SIG-M5 treated with dmso at 0.1 percent for 504 hours (cell line): ENCODE measurements at regions not wholly inside any gene's neighbourhood (a gene's known extent, or its start where the extent isn't known, plus 50 kb on each side); places are given as distances from the start of the nearest gene placed in this dataset.
"Not testable (repeated sequence)": the region's sequence is repeated elsewhere in the genome, so short reads cannot be mapped to it uniquely, and the experiment has no call there.

Source experiments
- DNase-seq: peaks from one replicate; lab custom pipeline; 2025; ENCODE audit not compliant: unreplicated experiment; lab: John Stamatoyannopoulos, UW

GRCh38 chr12:124160097-124160756, 134.7 kb upstream of the RFLNA start:
- no peak for DNase-seq

- DNase-seq: not testable (repeated sequence)
These were observed 133.5 kb upstream of the RFLNA start for GRCh38 chr12:124161402-124161801.

GRCh38 chr12:124162151-124163110, 132.5 kb upstream of the RFLNA start:
- DNase-seq: no peak

DNA sequence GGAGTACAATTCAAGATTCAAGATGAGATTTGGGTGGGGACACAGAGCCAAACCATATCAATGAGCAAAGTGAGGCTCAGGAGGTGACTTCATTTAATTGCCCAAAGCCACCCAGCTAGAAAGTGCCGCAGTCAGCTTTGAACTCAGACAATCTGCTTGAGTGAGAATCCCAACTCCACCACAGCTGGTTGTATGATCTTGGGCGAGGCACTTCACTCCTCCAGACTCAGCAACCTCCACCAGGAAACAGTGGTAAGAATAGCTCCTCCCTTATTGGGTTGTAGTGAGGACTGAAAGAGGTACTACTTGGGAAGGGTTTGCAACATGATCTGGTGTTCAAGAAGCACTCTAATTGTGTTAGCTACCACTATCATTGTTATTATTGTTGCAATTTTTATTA, 129.2 kb upstream of the RFLNA start:
- no peak for DNase-seq

- no peak for DNase-seq
These were observed 127.8 kb upstream of the RFLNA start for GRCh38 chr12:124167141-124167540.

GRCh38 chr12:124168016-124168786, 126.7 kb upstream of the RFLNA start:
- no peak for DNase-seq

GRCh38 chr12:124169577-124170284, 125.2 kb upstream of the RFLNA start:
- no peak for DNase-seq

GRCh38 chr12:124170760-124171159, 124.1 kb upstream of the RFLNA start:
- no peak for DNase-seq

- DNase-seq: peak; percentile 12
These were observed 123.5 kb upstream of the RFLNA start for GRCh38 chr12:124171231-124171979.

GRCh38 chr12:124172636-124173035, 122.3 kb upstream of the RFLNA start:
- DNase-seq: no peak

DNA sequence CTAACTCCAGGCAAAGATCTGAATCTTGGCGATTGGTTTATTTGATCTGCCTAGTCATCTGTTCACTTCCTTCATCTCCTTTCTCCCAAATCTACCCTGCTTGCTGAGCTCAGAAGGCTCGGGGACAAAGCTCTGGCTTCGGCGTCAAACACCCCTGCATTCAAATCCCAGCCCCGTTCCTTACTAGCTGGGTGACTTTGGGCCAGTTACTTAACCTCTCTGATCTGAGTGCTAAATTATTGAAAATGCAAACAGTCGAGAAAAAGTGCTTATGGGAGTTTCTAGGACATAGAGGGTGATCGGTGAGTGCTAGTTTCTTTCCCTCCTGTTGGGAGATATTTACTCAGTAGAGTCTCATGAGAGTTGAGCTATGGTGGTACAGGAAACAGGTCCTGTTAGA, 121.2 kb upstream of the RFLNA start:
- no peak for DNase-seq

DNA sequence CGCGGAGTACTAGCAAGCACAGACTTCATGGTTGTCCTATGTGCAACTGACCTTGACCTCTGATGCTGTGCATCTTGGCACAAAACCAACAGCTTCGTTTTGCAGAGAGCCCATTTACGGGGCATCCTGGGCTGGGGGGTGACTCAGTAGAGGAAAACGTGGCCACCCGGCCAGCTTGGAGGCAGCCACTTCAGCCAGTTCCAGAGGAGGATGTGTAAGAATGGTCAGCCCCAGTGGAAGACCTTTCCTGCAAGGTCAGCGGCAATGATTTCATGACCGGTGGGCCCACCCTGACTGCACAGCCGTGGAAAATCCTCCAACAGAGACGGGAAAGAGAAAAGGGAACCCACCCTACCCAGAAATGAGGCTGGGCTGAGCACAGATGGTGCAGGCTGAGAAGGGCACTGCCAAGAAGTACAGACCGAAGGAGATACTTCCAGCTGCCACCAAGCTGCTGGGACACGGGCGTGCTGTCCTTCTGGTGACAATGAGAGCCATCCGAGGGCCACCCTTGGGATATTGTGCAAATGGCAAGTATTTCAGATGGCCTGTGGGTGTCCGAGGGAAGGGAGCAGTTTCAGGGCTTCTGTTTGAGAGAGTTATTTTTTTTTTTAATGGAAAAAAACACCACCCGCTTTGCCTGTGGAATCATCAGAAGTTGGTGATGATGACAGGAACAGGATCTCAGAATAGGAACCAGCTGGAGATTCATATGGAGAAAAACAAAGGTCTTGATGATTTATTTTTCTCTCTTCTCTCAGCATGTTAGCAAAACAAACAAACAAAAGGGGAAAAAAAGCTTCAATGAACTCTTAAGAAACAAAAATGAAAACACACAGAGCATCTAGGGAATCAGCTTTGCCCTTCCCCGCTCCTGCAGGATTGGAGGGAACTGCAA, 120.2 kb upstream of the RFLNA start:
- DNase-seq: no peak

- no peak for DNase-seq
These were observed 119.2 kb upstream of the RFLNA start for GRCh38 chr12:124175704-124176103.

DNA sequence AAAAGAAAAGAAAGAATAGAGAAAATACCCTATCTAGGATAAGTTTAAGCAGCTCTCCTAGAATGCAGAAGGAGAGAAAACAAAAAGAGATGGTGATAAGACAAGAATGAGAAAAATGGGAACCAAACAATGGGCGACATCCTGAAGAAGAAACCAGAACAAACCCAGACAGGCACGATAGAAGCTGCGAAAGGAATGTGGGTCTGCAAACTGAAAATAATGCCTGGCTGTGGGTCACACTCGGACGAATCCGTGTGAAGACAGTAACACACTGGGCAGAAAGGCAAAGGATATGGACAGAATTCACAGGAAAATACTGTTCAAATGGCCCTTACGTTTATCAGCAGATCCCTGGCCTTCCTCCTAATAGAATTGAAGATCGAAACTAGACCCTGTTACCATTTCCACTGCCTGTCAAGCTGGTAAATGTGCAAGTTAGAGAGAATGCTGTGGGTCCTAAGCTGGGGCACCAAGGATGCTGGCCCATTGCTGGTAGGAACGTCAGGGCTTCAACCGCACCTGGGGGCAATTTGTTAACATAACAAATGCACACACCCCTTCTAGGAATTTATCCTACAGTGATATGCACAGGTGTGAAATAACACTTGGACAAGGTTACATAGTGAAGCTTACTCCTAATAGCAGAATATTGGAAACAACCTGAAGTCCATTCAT, 117.5 kb upstream of the RFLNA start:
- DNase-seq: no peak

DNA sequence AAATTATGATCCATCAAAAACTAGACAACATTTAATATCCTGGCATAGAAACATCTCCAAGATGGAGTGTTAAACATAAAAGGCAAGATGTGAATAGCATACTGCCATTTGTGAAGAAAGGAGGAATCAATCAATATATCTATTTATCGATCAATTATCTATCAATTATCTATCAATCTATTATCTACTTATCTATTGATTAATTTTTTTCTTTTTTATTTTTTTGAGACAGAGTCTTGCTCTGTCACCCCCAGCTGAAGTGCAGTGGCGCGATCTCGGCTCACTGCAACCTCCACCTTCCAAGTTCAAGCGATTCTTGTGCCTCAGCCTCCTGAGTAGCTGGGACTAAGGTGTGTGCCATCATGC, 117.0 kb upstream of the RFLNA start:
- no peak for DNase-seq

- no peak for DNase-seq
These were observed 114.8 kb upstream of the RFLNA start for GRCh38 chr12:124179936-124180607.

GRCh38 chr12:124183172-124183571, 111.7 kb upstream of the RFLNA start:
- DNase-seq: no peak

- no peak for DNase-seq
These were observed 110.4 kb upstream of the RFLNA start for GRCh38 chr12:124184456-124184855.
